ENCODE measurements at regions not wholly inside any gene's neighbourhood (a gene's known extent, or its start where the extent isn't known, plus 50 kb on each side); places are given as distances from the start of the nearest gene placed in this dataset.

GRCh38 chr9:32331240-32331639, 53.2 kb upstream of the ACO1 start:
- Mint-ChIP-seq H3K4me3 (no peak overlapping the region), H3K36me3 (no peaks in the 10 kb centered on the region), H3K9me3 (no peaks in the 10 kb centered on the region), H3K27ac (no peak overlapping the region), H3K4me1 (no peaks in the 10 kb centered on the region), H3K27me3 (peaks cover 17 to 28% of the 10 kb centered on the region in 2 donors)
- 60% methylated on average over 2 of the region's 4 CpGs for WGBS (ENCODE audit: insufficient coverage)
- ChIA-PET CTCF (no interaction called here), POLR2A (no interaction called here)
- DNase-seq: no peak
- Histone ChIP-seq H3K4me3 (ENCODE audit: control insufficient read depth in 1 of 2, extremely low read depth in 1 of 2, low read length in 1 of 2) (no peak overlapping the region), H3K27ac (ENCODE audit: low read length) (no peak overlapping the region), H3K4me1 (ENCODE audit: control insufficient read depth in 1 of 2, extremely low read depth in 1 of 2, insufficient read depth in 2 of 2, low read length in 2 of 2) (no peaks in the 10 kb centered on the region), H3K9me3 (no peaks in the 10 kb centered on the region), H3K36me3 (ENCODE audit: control insufficient read depth in 2 of 2, extremely low read depth in 1 of 2, insufficient read depth in 1 of 2, low read length in 1 of 2) (no peaks in the 10 kb centered on the region), H3K27me3 (replicated peaks in 1 of 2; ENCODE audit: control insufficient read depth in 2 of 2, extremely low read depth in 1 of 2, insufficient read depth in 2 of 2, low read length in 1 of 2) (no peaks in the 10 kb centered on the region)
- no peak for ATAC-seq (replicated peaks in 1 of 4)

- H3K27ac ChIP-seq (ENCODE audit: low read length): no peak overlapping the region
- H3K4me3 ChIP-seq (ENCODE audit: control insufficient read depth in 1 of 2, extremely low read depth in 1 of 2, low read length in 1 of 2): no peak overlapping the region
- peaks cover 0 to 2% (median 0%) of the 10 kb centered on the region in 3 donors for H3K4me1 Mint-ChIP-seq
- no peaks in the 10 kb centered on the region for H3K36me3 Mint-ChIP-seq
- CTCF ChIA-PET: no interaction called here
- H3K9me3 ChIP-seq: no peaks in the 10 kb centered on the region
- H3K9me3 Mint-ChIP-seq: no peaks in the 10 kb centered on the region
- no peak overlapping the region for H3K4me3 Mint-ChIP-seq
- WGBS (ENCODE audit: insufficient coverage): 86% methylated on average over 6 of the region's 7 CpGs
- H3K4me1 ChIP-seq (ENCODE audit: control insufficient read depth in 1 of 2, extremely low read depth in 1 of 2, insufficient read depth in 2 of 2, low read length in 2 of 2): no peaks in the 10 kb centered on the region
- ATAC-seq (replicated peaks in 1 of 4): no peak
- POLR2A ChIA-PET: no interaction called here
- no peaks in the 10 kb centered on the region for H3K27me3 ChIP-seq (replicated peaks in 1 of 2; ENCODE audit: control insufficient read depth in 2 of 2, extremely low read depth in 1 of 2, insufficient read depth in 2 of 2, low read length in 1 of 2)
- peaks cover 5 to 13% of the 10 kb centered on the region in 2 donors for H3K27me3 Mint-ChIP-seq
- DNase-seq: no peak
- no peaks in the 10 kb centered on the region for H3K36me3 ChIP-seq (ENCODE audit: control insufficient read depth in 2 of 2, extremely low read depth in 1 of 2, insufficient read depth in 1 of 2, low read length in 1 of 2)
- no peak overlapping the region for H3K27ac Mint-ChIP-seq
These were observed 50.3 kb upstream of the ACO1 start for GRCh38 chr9:32334112-32334511.

Data from T-cell (primary cell).